ENCODE measurements at regions not wholly inside any gene's neighbourhood (a gene's known extent, or its start where the extent isn't known, plus 50 kb on each side); places are given as distances from the start of the nearest gene placed in this dataset.

GRCh38 chr7:53340220-53340619 lies 304.8 kb downstream of the POM121L12 start:
- Histone ChIP-seq H3K4me3 (ENCODE audit: extremely low read depth in 1 of 4, insufficient read depth in 2 of 4, low read depth in 3 of 4, low read length in 4 of 4) (no peak overlapping the region), H3K23ac (ENCODE audit: insufficient read length) (no peak overlapping the region), H4K91ac (replicated peaks; ENCODE audit: insufficient read length, low read length) (no peak overlapping the region), H3K79me1 (ENCODE audit: low read depth, low read length) (no peaks in the 10 kb centered on the region), H3K14ac (ENCODE audit: insufficient read length) (no peak overlapping the region), H2BK5ac (ENCODE audit: low read depth, low read length) (no peak overlapping the region), H3K9ac (replicated peaks in 1 of 4; ENCODE audit: extremely low read depth in 1 of 4, low read depth in 3 of 4, low read length in 3 of 4) (no peak overlapping the region), H3K79me2 (ENCODE audit: control insufficient read depth in 1 of 2, insufficient read depth in 2 of 2, low read length in 2 of 2) (no peaks in the 10 kb centered on the region), H3K23me2 (ENCODE audit: low read depth, low read length) (no peaks in the 10 kb centered on the region), H3K9me3 (ENCODE audit: insufficient read depth in 2 of 2, low read depth in 1 of 2, low read length in 1 of 2) (peaks cover 33 to 42% of the 10 kb centered on the region in 2 experiments), H2BK12ac (ENCODE audit: low read depth, low read length) (no peak overlapping the region), H2BK15ac (ENCODE audit: low read length) (no peak overlapping the region), H2BK120ac (replicated peaks; ENCODE audit: low read depth, low read length) (no peak overlapping the region), H3K56ac (replicated peaks; ENCODE audit: insufficient read length, low read depth, low read length) (no peak overlapping the region), H2AK5ac (ENCODE audit: low read depth, low read length) (no peak overlapping the region), H4K20me1 (replicated peaks in 1 of 2; ENCODE audit: control insufficient read depth in 1 of 2, insufficient read depth in 2 of 2, low read length in 2 of 2) (no peaks in the 10 kb centered on the region), H3K27me3 (replicated peaks in 1 of 4; ENCODE audit: control insufficient read depth in 3 of 4, extremely low read depth in 1 of 4, insufficient read depth in 3 of 4, low read length in 3 of 4) (no peaks in the 10 kb centered on the region), H2AFZ (ENCODE audit: low read length) (no peak overlapping the region), H3K4ac (replicated peaks; ENCODE audit: insufficient read length, low read depth, low read length) (no peak overlapping the region), H4K5ac (ENCODE audit: insufficient read length, low read depth, low read length) (no peak overlapping the region), H3K4me1 (replicated peaks in 1 of 4; ENCODE audit: control insufficient read depth in 3 of 4, insufficient read depth in 4 of 4, low read length in 3 of 4) (no peaks in the 10 kb centered on the region), H3K4me2 (ENCODE audit: insufficient read depth in 1 of 2, low read depth in 2 of 2, low read length in 2 of 2) (no peak overlapping the region), H3K27ac (ENCODE audit: low read depth, low read length) (no peak overlapping the region), H3K18ac (ENCODE audit: extremely low read depth, low read length) (no peak overlapping the region), H2BK20ac (ENCODE audit: low read length) (no peak overlapping the region), H3K36me3 (ENCODE audit: control insufficient read depth in 2 of 4, insufficient read depth in 4 of 4, low read length in 3 of 4) (peaks cover 0 to 10% (median 0%) of the 10 kb centered on the region in 4 experiments; a peak in 3 of 8 replicates), H4K8ac (ENCODE audit: extremely low read depth, insufficient read depth, low read length) (no peak overlapping the region)
- no peak for TF ChIP-seq CHD1 (IDR thresholded peaks at IDR 0.05; ENCODE audit: low read depth, low read length)
- no peak for TF ChIP-seq HDAC2 (IDR thresholded peaks at IDR 0.05; ENCODE audit: borderline replicate concordance in 1 of 2, low read depth in 2 of 2, low read length in 2 of 2)
- no peak for TF ChIP-seq TCF12 (IDR thresholded peaks at IDR 0.05; ENCODE audit: low read depth, low read length)
- no peak for TF ChIP-seq RXRA (IDR thresholded peaks at IDR 0.05; ENCODE audit: insufficient read depth, low read depth, low read length)
- ChIA-PET CTCF (ENCODE audit: partially characterized antibody) (no interaction called here), POLR2A (ENCODE audit: partially characterized antibody) (no interaction called here)
- DNase-seq (ENCODE audit: low read depth in 1 of 2, low spot score in 2 of 2) (no peak), FAIRE-seq (no peak)
- 96 to 100% methylated on average over 1 of the region's 1 CpG for WGBS, 2 experiments (ENCODE audit: extremely low coverage in 1 of 2, insufficient coverage in 1 of 2, insufficient read length in 1 of 2, insufficient replicate concordance in 2 of 2, low coverage in 1 of 2, low lambda C conversion rate in 2 of 2, missing lambda C conversion rate in 1 of 2)

Measured in H1 (cell line).